GM21367 (cell line): ENCODE measurements at regions not wholly inside any gene's neighbourhood (a gene's known extent, or its start where the extent isn't known, plus 50 kb on each side); places are given as distances from the start of the nearest gene placed in this dataset.

ENCODE experiments used
- ATAC-seq: cut with Tn5 transposase; IDR thresholded peaks from one replicate; pipeline ENCODE4 v1.9.1; 2021; ENCODE audit not compliant: unreplicated experiment

DNA sequence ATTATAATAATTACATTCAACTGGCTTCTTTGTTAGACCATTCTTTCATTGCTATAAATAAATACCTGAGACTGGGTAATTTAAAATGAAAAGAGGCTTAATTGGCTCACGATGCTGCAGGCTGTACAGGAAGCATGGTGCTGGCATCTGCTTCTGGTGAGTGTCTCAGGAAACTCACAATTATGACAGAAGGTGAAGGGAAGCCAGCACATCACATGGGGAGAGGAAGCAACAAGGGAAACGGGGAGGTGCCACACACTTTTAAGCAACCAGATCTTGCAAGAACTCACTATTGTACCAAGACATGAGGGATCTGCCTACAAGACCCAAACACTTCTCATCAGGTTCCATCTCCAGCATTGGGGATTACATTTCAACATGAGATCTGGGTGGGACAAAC lies 413.1 kb upstream of the ARRDC4 start:
- no peak for ATAC-seq

DNA sequence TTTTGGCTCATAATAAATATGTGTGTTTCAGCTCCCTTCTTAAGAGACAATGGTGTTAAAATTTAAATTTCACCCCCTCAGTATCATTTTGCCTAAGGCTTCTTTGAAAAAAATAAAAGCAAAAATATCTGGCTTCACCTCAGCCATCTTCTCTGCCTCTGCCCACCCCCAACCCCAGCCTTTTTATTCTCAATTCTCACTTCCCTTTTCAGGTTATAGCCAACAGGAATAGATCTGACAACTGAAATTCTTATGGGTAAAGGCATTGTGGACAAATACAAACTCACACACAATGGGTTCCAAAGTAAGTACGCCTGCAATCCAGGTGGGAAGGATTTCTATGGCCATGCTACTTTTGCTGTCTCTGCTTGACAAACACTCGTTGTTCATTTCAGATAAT lies 399.0 kb upstream of the ARRDC4 start:
- ATAC-seq = no peak

DNA sequence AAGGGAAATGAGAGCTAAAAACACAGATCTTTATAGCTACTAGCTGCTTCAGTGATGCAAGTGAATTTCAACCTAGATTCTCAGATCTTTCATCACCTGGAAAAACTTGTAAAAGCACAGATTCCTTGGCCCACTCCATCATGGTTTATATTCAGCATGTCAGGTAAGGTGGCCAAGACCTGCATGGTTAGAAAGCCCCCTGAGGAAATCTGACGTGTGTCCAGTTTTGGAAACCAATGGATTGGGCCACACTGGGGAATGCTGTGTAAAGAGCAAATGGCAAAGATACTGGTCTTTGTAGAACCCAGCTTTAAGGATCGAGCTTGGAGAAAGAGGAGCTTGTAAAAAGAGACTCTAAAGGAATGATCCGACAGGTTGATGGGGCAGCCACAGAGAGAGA lies 397.0 kb upstream of the ARRDC4 start:
- ATAC-seq = no peak

DNA sequence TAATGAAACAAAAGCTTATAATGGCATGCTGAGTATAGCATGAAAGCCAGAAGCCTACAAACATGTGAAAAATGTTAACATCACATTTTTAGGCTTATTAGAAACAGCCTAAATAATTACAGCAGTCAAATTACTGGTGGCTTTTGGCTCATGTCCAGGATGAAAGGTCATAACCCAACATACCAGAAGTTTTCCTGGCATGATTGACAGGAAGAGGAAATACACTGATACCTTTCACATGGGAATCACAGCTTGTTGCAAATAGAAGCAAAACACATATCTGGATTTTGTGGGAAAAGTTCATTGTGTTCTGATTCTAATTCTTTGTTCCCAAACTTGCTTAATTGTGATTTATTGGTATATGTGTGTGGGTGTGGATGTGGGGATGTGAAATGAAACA lies 393.5 kb upstream of the ARRDC4 start:
- no peak for ATAC-seq

DNA sequence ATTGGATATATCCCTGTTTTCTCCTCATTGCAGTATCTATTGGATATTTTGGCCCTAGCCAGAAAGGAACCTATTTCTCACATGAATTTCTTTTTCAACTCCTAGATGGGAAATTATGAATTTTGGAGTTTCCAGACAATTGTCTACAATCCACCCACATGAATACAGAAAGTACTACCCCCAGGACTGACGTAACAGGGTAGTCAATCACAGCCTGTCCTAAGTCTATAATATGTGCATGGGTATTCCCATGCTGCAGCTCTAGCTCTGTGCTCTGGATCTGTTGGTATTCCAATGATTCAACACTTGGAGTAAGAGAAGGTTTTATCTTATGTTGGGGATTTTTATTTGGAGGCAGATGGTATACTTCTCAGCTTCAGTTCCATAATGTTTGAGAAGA lies 393.1 kb upstream of the ARRDC4 start:
- ATAC-seq = no peak

DNA sequence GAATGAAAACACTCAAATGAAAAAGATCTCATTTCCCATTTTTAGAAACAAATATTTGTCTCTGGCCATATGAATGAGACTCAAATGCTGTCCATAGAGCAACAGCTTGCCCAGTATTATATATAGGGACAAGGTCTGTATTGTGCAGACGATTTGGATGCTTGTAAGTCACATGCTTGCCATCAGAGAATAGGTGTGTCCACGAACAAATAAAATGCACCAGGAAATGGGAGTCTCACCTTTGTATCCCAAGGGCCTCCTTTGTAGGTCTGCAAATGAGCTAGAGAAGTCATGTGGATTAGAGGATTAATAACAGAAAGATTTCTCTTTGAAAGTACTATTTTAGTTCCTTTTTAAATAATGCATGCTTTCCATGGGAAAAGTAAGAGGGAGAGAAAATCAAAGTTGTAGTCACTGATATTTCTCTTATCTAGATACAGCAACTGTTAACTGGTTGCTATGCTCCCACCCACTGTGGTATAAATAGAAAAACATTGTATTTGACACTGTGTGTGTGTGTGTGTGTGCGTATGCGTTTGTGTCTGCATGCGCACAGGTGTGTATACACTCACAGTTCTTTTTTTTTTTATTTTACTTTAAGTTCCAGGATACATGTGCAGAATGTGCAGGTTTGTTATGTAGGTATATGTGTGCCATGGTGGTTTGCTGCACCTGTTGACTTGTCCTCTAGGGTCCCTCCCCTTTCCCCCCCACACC lies 383.4 kb upstream of the ARRDC4 start:
- no peak for ATAC-seq

DNA sequence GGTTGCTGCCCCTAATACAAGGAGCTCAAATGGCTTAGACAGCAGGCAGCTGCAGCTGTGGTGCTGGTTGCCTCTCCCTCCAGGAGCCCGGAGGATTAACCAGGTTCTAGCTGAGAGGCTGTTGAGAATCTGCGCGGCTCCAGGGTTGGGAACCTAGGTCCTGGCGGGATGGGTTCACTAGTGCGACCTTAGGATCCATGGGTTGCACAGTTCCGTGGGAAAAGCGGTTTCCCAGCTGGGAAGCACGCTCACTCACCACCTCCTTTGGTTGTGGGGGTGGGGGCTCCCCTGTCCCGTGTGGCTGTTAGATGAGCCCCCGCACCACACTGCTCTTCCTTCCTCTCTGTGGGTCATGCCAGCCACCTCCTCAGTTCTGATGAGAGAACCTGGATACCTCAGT lies 375.1 kb upstream of the ARRDC4 start:
- no peak for ATAC-seq

DNA sequence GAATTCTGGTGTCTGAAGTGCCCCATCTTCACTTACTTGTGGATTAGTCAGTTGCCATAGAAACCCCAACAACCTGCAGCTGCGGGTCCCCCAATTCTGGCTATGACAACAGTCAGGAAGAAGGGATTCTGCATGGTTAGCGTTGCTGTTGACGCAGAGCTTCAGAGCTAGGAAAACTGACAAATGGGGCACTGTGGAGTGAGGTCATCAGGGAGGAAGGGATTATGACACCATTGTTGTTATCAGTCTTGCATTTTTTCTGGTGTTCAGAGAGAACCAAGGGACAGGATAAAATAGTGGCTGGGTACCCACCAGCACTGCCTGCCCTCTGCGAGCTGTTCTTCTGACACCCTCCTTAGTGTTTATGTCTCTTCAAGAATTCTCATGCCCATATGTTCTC lies 367.7 kb upstream of the ARRDC4 start:
- ATAC-seq = no peak

DNA sequence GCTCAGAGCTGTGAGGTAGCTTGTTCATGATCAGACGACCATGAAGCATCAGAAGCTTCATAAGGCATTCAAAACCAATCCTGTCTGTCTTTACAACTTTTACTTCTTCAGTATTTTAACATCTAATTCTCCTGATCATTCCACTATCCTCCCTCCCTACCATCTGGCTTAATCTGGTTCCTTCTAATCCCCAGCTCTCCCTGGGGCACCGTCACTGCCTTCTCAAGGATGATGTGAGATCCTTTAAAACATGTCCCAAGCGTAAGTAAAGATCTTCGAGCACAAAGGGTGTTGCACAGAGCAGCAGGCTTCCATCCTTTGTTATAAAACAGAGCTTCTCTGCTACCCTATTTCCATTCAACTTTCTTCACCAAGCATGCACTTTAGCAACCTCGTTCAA lies 362.7 kb upstream of the ARRDC4 start:
- no peak for ATAC-seq

DNA sequence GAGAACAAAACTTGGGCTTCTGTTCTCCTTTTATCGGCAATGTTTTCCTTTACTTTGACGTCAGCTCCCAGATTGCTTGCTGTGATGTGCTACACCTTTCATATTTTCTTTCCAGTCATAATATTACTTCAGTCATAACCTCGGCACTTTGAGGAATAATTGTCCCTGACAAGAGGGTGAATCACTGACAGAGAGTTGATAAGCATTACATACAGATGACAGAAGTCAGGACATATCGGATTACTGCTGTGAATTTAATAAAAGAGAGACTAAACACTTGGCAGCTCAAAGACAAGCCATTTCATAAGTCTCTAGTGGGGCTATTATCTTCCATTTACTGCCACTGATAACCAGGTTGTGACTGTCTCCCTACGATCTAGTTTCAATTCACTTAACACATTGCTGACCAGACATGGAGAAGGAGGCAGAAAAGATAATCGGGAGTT lies 362.1 kb upstream of the ARRDC4 start:
- no peak for ATAC-seq

DNA sequence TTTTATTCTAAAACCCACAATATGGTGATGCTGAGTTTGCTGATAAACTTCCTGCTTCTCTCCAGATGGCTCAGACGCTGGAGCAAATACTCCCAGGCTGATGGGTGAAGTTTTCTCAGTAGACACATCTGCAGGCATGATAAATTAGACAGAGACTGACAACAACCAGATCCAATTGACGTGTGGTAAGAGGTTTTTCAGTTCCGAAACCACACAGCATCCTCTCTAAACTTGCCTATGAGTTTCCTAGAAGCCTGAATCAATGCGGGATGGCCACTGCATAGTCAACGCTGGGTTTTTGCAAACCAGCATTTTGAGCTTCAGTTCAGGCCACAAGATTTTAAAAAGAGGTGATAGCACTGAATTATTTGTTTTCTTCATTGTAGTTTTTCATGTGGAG lies 360.3 kb upstream of the ARRDC4 start:
- no peak for ATAC-seq

DNA sequence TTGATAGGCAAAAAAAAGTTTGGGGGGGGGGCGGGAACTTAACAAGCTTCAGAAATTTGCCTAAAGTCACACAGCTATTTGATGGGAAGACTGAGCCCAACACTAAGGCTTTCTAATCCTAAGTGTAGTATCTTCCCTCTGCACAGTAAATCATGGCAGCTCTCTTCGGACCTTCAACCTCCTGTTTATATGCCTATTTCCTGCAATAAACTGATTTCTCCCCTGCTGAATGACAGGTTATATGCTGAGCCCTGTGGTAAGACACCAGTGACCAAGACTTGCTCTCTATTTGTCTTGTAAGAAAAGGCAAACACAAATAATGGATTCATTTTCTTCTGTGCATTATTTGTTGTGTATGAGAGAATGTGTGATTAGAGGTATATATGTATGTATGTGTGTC lies 355.8 kb upstream of the ARRDC4 start:
- ATAC-seq = no peak

DNA sequence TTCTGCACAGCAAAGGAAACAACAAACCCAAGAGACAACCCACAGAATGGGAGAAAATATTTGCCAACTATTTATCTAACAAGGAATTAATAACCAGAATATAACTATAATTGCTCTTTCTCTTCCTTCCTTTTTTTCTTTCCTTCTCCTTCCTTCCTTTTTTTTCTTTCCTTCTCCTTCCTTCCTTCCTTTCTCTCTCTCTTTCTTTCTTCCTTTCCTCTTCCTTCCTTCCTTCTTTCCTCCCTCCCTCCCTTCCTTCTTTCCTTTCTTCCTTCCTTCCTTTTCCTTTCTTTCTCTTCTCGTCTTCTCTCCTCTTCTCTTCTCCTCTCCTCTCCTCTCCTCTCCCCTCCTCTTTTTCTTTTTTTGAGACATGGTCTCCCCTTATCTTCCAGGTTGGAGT lies 345.4 kb upstream of the ARRDC4 start:
- no peak for ATAC-seq

DNA sequence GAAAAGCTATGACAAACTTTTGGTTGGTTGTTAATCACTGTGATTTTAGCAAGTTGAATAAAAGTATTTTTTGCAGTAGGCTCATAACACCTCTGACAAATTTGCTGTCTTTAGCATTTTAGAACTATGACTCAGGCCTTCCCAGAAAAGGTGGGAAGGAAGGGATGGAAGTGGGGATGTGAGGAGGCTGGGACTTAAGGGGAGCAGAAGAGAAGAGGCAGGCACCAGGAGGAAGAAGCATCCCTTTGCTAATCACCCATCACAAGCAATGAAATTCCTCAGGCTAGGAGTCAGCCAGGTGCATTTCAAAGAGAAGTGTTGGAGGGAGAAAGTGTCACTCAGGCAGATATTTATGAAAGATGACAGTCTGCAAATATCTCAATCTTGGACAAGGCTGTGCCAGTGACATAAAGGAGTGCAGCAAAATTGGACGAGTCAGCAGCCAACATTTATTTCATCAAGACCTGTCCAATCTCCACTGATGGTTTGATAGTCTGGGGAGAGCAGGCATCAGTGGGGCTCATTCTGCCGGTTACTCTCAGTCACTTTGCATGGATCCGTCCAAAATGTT lies 337.3 kb upstream of the ARRDC4 start:
- no peak for ATAC-seq

DNA sequence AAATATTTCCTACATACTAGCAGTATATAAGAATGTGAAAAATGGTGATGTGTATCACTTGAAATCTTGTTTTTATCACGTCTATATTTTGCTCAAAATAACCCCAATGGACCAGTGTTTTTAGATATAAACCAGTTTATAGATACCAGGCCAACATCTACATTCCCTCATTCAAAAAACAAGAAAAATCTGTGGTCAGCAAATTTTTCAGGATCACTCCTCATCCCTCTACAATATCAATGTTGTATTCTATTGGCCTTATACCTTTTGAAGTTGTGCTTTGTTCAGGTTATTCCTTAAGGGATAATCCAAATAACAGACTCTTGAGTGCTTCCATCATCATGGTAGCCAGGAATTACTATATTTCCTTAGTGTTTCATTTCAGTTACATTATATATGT lies 332.9 kb upstream of the ARRDC4 start:
- no peak for ATAC-seq

DNA sequence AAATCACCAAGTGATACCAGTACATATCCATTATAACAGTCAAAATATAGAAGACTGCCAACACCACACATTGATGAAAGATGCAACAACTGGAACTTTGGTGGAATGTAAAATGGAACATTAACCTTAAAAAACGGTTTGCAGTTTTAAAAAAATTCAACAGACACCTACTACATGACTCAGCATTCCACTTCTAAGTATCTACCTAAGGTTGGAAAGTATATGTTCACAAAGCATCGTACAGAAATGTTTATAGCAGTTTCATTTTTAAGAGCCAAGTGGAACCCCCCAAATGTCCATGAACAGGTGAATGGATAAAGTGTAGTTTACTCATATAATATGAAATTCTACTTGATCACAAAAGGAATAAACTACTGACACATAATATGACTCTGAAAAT lies 314.7 kb upstream of the ARRDC4 start:
- no peak for ATAC-seq

DNA sequence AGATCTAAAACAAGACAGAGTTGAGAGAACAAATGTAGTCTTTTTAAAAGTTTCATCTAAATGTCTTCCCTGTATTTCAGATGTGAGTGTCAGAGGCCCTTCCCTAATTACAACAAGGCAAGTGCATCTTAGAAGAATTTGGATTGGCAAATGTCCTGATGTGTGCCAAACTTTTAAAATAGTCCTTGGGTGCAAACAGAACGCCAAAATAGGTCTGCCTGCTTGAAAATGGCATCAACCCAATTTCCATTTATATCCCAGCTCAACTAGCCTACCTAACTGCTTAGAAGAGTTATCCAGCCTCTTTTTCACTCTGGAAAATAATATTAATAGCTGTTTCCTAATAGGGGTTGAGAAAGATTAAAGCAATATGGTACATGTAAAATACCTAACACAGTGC lies 311.8 kb upstream of the ARRDC4 start:
- no peak for ATAC-seq

DNA sequence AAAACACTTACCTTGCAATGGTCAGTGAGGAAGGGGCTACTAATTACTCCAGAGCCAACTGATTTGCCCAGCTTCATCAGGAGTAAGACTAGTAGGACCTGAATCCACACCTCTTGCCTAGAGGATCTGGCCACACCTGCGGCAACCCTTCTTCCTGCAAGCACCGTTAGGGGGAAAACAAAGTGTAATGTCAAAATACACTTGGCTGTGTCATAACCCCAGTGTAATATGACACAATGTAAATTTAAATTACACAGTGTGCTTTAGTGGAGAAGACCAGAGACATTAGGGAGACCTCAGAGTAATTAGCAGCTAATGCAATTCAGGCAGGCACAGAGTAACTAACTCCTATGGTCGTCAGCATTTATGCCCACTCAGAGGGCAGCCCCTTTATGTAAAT lies 308.5 kb upstream of the ARRDC4 start:
- ATAC-seq = no peak

DNA sequence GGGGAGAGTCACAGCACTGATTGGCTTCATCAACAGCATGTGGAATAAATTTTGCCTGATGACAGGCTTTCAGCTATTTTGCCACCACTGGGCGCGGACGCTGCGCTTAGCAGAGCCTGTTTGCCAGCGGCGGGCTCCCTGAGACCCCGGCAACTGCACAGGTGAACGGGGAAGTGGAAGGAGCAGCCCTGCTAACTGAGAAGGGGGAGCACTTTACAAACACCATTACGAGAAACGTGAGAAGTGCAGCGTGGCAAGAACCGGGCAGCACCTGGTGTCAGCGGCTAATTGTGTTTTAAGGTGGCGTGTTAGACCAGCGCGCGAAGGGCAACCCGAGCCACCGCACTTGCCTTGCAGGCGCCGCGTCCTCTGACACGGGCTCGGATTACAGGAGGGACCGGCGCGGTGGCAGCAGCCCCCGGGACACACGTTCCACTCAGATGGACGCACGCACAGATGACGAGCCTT lies 307.8 kb upstream of the ARRDC4 start:
- ATAC-seq = no peak

DNA sequence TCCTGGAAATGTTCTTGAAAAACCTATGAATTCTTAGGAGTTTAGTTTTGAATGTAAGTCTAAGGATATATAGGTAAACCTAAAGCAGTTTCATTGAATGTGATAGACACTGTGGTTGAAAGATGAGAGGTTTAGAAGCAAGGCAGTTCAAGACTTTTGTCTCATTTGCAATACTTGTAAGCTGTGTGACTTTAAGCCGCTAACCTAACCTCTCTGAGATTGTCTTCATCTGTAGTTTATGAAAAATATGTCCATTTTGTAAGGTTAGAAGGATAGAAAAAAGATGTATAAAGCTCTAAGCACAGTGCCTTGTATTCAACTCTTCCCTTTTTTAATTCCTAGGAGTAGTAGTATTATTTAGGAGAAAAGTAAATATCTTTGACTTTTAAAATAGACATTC lies 306.6 kb upstream of the ARRDC4 start:
- no peak for ATAC-seq

DNA sequence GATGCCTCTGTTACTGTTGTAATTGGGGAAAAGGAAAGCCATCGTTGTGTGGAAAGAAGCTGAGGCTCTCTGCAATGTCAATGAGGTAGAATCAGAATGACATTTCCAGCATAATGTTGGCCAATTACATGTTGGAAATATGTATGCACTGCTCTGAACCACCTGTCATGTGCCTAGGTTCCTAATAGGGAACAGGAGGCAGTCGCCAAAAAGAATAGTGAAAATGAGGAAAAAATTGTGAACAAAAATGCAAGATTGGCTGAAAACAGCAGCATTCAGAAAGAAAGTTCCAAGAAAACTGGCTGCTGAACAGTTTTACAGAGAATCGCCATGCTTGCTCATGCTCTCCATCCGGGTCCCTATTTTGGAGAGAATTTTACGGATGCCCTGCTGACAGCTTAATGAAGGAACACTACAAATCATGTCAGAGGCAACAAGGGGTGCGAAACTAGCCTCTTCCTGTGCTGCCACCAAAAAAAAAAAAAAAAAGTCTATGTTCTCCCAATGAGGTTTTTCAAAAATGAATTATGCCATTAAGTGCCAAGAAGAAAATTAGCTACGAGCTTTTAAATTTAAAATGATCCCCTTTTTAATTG lies 305.9 kb upstream of the ARRDC4 start:
- ATAC-seq = no peak

DNA sequence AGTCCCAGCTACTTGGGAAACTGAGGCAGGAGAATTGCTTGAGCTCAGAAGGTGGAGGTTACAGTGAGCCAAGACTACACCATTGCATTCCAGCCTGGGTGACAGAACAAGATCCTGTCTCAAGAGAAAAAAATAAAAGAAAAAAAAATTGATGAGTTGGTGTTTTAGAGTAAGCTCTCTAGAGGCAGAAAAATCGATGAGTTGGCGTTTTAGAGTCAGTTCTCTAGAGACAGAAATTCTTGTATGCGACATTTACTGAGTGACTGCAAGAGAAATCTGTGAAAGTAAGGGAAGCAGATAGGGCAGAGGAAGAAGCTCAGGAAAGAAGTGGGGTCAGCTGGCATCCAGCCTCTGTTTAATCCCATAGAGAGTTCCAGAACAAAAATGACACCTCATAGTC lies 298.7 kb upstream of the ARRDC4 start:
- no peak for ATAC-seq

DNA sequence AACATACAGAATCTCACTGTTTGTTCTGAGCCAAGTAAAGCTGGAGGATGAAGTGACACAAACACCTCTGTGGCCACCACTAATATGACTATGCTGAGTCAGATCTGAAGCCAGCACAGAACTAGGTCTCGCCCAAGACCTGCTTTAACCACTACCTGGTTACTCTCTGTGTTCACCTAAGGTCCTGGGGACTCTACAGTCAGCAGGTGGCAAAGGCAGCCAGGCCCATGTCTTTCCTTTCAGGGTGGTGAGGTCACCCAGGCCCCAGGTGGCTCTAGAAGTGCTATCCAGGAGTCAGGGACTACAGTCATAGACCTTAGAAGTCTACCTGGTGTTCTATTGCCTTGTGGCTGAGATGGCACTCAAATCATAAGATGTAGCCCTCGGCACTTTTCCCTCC lies 287.9 kb upstream of the ARRDC4 start:
- no peak for ATAC-seq
